HG02642 (cell line): ENCODE measurements at regions not wholly inside any gene's neighbourhood (a gene's known extent, or its start where the extent isn't known, plus 50 kb on each side); places are given as distances from the start of the nearest gene placed in this dataset.
A peak's percentile ranks its signal among the peaks of the same experiment; 100 is the strongest.
"Not testable (repeated sequence)": the region's sequence is repeated elsewhere in the genome, so short reads cannot be mapped to it uniquely, and the experiment has no call there.

Experiments used
- ATAC-seq: cut with Tn5 transposase; IDR thresholded peaks from one replicate; pipeline ENCODE4 v1.9.1; 2021; ENCODE audit warnings: mild to moderate bottlenecking; ENCODE audit not compliant: unreplicated experiment, poor library complexity

DNA sequence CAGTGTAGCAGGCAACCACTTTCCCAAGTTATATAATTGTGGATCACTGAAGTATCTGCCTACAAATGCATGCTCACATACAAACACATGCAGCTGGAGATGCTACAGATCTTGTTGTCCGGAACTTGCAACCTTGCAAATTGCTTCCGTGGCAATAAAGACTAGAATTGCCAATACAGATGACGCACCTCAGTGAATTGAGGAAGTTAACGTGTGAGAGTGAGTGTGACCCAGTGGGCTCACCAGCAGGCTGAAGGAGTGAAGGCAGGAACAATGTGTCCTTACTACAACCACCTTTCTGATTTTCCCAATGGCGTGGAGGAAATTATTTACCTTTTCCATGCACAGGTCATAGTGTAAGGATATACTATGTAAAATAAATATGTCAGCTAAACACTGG lies 89.4 kb upstream of the GRIP1 start:
- no peak for ATAC-seq

- ATAC-seq, result no peak
Observed at GRCh38 chr12:66774929-66775328, 96.1 kb upstream of the GRIP1 start.

DNA sequence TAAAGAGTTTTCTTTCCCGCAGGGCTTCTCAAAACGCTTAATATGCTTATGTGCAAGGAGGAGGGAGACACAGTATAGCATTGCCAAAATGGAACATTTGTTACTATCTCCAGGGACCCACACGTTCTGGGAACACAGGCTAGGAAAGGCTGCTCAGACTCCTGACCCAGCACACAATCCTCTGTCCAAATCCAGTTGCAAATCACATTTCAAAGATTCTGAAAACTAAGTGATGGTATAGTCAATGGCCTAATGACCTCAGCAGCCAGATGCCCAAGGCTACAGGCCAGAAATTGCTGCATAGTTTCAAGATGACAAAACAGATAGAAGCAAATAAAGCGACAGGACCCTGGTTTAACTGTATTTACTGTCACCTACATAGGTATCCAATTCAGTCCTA lies 97.0 kb upstream of the GRIP1 start:
- no peak for ATAC-seq

GRCh38 chr12:66776974-66777373 lies 98.1 kb upstream of the GRIP1 start:
- peak; percentile 95 for ATAC-seq

DNA sequence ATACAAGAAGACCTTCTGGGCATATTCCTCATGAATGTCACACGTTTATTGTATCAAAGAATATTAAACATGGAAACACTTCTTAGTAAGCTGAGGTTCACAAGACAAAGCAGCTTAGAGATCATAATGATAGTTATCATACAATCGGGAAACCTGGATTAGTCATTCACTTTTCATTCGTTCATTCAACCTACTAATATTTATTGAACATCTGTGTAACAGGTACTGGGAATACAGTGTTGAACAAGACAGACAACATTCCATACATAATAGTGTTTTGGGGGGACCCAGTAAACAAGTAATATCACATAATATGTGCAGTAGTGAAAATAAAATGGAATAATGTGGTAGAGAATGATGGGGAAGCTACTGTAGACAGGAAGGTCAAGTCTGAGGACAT lies 100.6 kb upstream of the GRIP1 start:
- no peak for ATAC-seq

GRCh38 chr12:66786531-66787308 lies 107.8 kb upstream of the GRIP1 start:
- ATAC-seq, result no peak

DNA sequence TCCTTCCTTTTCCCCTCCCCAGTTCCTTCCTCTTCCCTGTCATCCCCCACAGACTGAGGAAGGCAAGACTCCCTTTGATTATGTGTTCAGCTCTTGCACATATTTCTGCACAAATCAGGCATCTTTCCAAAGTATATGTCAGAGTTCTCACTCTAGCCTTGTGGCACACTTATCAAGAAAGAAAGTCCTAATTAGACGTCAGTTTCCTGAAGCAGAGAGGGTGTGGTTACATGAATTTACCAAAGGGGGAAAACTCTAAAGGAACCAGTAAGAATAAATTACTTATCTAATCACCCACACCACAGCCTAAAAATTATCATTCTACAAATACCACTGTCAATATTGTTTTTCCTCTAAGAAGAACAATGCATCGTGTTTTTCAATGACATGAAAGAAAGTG lies 120.7 kb upstream of the GRIP1 start:
- no peak for ATAC-seq

GRCh38 chr12:66800046-66800445 lies 121.2 kb upstream of the GRIP1 start:
- no peak for ATAC-seq

- ATAC-seq, result no peak
Observed at GRCh38 chr12:66803930-66804329, 125.1 kb upstream of the GRIP1 start.

GRCh38 chr12:66804563-66804974 lies 125.7 kb upstream of the GRIP1 start:
- ATAC-seq, result no peak

DNA sequence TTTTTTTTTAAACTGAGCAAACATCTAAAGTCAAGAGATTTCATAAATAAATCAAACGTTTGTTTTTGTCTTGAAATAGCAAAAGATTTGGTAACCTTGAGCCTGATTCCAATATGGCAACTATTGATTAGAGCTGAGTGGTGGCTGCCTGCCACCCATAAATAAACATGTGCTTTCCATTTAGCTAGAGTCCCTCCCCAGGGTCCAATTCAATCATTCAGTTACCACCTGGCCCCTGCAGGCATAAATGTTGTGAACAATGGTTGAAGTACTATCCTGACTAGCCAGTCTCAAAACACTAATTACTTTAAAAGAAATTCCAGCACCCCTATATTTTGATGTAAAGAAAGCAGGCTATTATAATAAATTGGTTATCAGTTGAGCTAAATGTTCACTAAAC lies 129.7 kb upstream of the GRIP1 start:
- no peak for ATAC-seq

GRCh38 chr12:66813137-66813892 lies 134.4 kb upstream of the GRIP1 start:
- ATAC-seq, result no peak

DNA sequence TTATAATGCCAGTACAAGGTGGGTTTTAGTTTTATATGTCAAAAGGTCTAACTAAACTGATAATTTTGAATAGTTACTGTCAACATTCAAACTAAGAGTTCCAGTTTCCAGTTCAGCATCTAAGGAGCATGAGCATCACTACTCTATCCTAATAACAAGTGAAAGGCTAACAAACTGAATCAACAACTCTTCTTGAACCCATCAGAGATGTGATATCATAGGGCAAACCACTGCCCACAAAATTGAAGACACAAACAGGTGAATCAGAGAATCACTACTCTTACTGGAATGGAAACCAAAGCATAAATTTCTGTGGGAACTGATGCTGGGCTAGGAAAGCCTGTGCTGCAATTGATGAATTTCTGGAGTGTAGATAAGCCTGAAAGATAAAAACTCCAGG lies 140.7 kb upstream of the GRIP1 start:
- ATAC-seq, result no peak

GRCh38 chr12:66822961-66823360 lies 144.1 kb upstream of the GRIP1 start:
- no peak for ATAC-seq

DNA sequence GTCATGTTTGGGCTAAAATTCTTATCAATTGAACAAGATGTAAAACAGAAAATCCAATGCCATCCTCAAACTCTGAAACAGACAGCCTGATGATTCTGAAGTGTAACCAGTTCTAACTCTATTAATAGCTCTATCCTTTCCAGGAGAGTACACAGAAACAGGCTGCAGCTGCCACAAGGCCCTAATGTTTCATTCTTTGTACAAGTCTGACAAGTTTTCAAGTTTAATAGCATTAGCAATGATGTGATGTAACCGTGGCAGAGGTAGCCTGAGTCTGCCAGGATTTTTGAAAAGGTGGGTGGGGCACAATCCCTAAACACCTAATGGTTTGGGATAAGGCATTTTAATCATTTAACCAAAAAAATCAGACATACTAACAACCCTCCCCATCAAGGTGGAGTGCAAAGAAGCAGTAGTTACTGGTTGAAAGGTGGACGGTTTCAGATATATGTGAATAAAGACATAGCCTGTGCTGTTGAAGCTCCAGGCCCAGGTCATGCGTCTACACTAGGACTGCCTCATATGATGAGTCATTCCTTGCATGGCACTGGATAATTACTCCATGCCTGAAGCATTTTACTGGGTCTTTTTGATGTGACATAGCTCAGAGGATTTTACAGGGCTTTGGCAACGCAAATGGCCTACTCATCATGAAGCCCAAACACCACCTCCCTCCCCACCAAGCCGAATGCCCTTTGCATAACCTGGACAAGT lies 145.1 kb upstream of the GRIP1 start:
- ATAC-seq, result no peak

DNA sequence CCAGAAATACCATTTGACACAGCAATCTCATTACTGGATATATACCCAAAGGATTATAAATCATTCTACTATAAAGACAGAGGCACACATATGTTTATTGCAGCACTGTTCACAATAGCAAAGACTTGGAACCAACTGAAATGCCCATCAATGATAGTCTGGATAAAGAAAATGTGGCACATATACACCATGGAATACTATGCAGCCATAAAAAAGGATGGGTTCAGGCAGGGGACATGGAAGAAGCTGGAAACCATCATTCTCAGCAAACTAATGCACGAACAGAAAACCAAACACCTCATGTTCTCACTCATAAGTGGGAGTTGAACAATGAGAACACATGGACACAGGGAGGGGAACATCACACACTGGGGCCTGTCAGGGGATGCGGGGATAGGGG lies 147.0 kb upstream of the GRIP1 start:
- not testable (repeated sequence) for ATAC-seq

- ATAC-seq, result no peak
Observed at GRCh38 chr12:66829660-66830325, 150.9 kb upstream of the GRIP1 start.

DNA sequence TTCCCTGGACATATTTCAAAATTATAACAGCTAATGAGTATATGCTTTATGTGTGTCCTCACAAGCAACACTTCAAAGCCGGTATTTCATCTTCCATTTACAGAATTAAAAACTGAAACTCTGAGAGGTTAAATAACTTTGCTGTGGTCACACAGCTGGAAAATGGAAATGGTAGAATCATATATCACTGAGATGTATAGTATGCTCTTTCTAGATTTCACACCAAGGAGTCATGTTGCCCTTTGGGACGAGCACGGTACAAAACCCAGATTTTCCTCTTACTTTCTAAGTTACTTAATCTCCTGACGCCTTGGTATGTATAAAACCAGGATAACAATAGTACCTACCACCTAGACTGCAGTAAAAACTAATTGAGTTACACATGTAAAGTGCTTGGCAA lies 152.6 kb upstream of the GRIP1 start:
- ATAC-seq, result no peak

DNA sequence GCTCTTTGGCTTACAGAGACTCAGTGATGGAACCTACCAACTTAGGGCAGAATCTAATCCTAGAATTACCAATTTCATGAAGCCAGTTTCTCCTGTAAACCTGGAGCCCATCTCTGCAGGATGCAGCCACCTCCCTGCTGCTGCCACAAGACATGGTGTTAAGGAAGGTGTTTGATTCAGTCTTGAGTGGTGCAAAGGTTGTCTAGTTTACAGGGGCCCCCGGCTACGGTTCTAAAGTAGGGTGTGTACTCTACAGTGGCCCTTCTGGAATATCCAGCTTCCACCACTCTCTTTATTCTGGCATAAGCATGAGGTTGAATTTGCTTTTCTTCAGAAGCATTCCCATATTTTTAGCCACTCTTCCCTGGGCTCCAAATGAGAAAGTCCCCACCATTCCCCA lies 154.1 kb upstream of the GRIP1 start:
- no peak for ATAC-seq

DNA sequence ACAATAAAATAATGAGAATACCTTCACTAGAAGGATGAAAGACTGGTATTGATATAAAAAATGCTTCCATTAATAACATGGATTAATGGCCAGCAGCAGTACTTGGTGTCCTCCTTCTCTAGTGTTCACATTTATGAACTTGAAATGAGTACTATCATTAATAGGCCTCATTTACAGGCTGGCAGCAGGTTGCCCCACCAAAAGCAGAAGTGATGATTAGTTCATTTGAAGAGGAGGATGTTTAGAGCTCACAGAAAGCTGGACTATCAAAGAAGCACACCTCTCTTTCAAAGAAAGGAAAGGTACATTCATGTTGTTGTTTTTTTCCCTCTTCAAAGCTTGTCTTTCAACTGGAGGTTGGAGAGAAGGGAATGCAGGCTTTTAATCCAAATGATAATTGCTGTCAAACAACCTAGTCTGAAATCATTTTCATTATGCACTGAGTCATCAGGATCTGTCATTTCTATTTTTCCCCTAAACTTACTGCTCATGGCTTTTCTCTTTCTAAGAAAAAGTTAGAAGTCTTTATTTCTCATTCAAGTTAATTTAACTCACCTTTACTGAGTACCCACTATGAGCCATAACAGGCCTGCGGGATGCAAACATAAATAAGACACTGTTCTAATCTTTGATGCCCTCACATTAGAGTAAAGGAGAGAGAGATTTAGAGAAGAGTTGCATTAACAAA lies 157.9 kb upstream of the GRIP1 start:
- no peak for ATAC-seq
